HL-60 (cell line): ENCODE measurements at regions not wholly inside any gene's neighbourhood (a gene's known extent, or its start where the extent isn't known, plus 50 kb on each side); places are given as distances from the start of the nearest gene placed in this dataset.

Experiments
- DNase-seq, 2 experiments: peaks; one replicate each; pipeline ENCODE4 v3.0.0-alpha.2; 2010 to 2020; ENCODE audit warnings: low read depth in 1 of 2, low spot score in 1 of 2
- H3K27ac ChIP-seq: fragments of 250-450 bp; sonication (Bioruptor Pico); replicated peaks from 2 replicates; pipeline ENCODE4 v1.5.1; 2020; ENCODE audit warnings: mild to moderate bottlenecking, moderate library complexity
- H3K27me3 ChIP-seq: fragments of 250-450 bp; sonication (Bioruptor Pico); 2 replicates; pipeline ENCODE4 v1.5.1; 2021; ENCODE audit warnings: mild to moderate bottlenecking, moderate library complexity; ENCODE audit not compliant: insufficient read depth, poor library complexity, severe bottlenecking
- H3K4me3 ChIP-seq: replicated peaks from 2 replicates; pipeline ENCODE4 v1.5.1; 2011; ENCODE audit warnings: mild to moderate bottlenecking, control low read depth, low read length; ENCODE audit not compliant: insufficient read depth
- CTCF ChIP-seq: IDR thresholded peaks from one replicate; pipeline ENCODE4 v1.5.1; 2011; ENCODE audit warnings: low read length, control low read depth, inconsistent platforms; ENCODE audit not compliant: insufficient read depth
- GABPA ChIP-seq: IDR thresholded peaks from 2 replicates; pipeline ENCODE4 v1.6.1; 2012; ENCODE audit warnings: low read depth
- POLR2AphosphoS5 ChIP-seq: IDR thresholded peaks from 2 replicates; pipeline ENCODE4 v1.6.1; 2012; ENCODE audit warnings: low read depth
- REST ChIP-seq: IDR thresholded peaks from 2 replicates; pipeline ENCODE4 v1.6.1; 2012; ENCODE audit warnings: low read depth; ENCODE audit not compliant: insufficient replicate concordance
- SPI1 ChIP-seq: IDR thresholded peaks from 2 replicates; pipeline ENCODE4 v1.6.1; 2012; ENCODE audit warnings: low read depth, mild to moderate bottlenecking, borderline replicate concordance

- Histone ChIP-seq H3K27ac (no peak overlapping the region), H3K27me3 (no peaks in the 10 kb centered on the region), H3K4me3 (no peak overlapping the region)
- no peak for TF ChIP-seq REST
- no peak for TF ChIP-seq POLR2AphosphoS5
- no peak for TF ChIP-seq SPI1
- TF ChIP-seq CTCF = no peak
- TF ChIP-seq GABPA = no peak
- no peak for DNase-seq
Measured at GRCh38 chr9:82670000-82670399, 392.9 kb downstream of the RASEF start.

GRCh38 chr9:82670726-82671125 lies 392.2 kb downstream of the RASEF start:
- TF ChIP-seq CTCF (no peak), REST (no peak), GABPA (no peak), SPI1 (no peak), POLR2AphosphoS5 (no peak)
- H3K27ac ChIP-seq = no peak overlapping the region
- no peaks in the 10 kb centered on the region for H3K27me3 ChIP-seq
- H3K4me3 ChIP-seq = no peak overlapping the region
- DNase-seq = no peak

- Histone ChIP-seq H3K4me3 (no peak overlapping the region), H3K27ac (no peak overlapping the region), H3K27me3 (no peaks in the 10 kb centered on the region)
- TF ChIP-seq SPI1 = no peak
- no peak for TF ChIP-seq GABPA
- no peak for TF ChIP-seq REST
- no peak for TF ChIP-seq CTCF
- TF ChIP-seq POLR2AphosphoS5 = no peak
- no peak for DNase-seq
Measured at GRCh38 chr9:82673201-82673600, 389.7 kb downstream of the RASEF start.
